ENCODE measurements at regions not wholly inside any gene's neighbourhood (a gene's known extent, or its start where the extent isn't known, plus 50 kb on each side); places are given as distances from the start of the nearest gene placed in this dataset.
"Not testable (repeated sequence)": the region's sequence is repeated elsewhere in the genome, so short reads cannot be mapped to it uniquely, and the experiment has no call there.

DNA sequence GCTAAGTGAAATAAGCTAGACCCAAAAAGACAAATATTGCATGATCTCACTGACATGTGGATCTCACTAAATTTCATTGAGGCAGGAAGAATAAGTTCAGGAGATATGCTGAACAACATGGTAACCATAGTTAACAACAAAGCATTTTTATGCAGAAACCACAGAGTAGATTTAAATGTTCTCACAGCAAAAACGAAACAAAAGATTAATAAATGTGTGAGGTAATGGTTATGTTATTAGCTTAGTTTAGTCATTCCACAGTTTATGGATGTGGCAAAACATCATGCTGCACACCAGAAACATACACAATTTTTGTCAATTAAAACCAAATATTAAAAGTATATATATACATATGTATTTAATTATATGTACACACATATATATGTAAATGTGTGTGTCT is 765.8 kb downstream of the SLITRK5 start:
- DNase-seq: no peak

DNA sequence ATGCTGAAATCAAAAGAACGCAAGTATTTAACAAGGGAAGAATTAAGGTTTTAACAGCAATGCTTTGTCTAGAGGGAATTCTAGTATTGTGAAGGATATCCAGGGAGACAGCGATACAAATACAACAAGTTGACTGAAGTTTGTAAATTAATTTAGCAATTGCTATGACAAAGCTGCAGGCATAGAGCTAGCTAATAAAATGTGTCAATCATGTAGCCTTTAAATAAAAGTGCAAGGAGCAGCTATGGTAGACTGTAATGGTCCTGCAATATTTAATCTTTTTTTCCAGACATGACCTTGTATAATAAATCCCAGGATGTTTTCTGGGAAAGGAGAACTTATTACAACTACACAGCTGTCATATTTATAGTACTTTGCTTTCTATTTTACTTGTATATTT is 779.3 kb downstream of the SLITRK5 start:
- no peak for DNase-seq

- peak; percentile 79 for DNase-seq
Observed at GRCh38 chr13:88456151-88456550, 785.0 kb downstream of the SLITRK5 start.

DNA sequence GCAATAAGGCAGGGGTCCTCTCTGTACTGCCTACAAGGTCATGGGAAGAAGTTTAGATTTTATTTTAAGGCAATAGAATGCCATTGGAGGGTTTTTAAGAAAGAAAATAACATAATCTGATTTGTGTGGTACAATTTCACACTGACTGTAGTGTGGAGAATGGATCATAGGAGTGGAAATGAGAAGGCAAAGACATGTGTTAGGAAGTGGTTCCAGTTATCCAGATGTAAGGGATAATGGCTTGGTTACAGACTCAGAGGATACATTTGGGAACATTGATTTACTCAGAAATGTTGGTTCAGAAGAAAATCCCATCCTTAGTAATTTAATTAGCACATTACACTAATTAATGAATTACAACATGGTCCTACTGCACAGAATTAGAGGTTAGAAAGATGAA is 788.2 kb downstream of the SLITRK5 start:
- no peak for DNase-seq

DNA sequence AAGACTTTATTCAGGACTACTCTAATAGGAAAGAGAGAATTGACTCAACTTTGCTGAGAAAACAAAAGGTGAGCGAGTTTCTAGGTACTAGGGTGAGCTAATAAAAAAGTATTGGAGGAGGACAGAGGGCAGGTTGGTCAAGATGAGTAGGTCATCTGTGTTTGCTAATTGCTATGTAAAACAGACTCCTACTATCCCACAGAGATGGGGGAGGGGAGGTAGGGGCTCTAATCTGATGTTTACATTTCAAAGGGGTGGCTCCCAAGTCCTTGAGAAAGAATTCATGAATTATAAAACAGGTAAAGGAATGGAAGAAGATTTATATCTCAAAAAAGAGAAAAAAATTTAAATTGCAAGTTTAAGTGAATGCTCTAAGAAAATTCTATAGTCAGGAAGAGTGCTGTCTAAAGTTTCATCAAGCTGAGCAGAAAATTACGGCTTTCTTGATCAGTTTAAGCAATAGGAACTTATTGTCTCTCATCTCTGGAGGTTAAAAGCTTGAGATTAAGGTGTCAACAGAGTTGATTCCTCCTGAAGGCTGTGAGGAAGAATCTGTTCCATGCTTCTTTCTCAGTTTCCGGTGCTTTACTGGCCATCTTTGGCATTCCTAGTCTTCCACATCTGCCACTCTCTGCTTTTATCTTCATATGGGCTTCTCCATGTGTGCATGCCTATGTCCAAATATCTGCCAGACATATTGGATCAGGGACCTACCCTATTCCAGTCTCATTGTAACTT is 790.3 kb downstream of the SLITRK5 start:
- DNase-seq: peak; percentile 6

DNA sequence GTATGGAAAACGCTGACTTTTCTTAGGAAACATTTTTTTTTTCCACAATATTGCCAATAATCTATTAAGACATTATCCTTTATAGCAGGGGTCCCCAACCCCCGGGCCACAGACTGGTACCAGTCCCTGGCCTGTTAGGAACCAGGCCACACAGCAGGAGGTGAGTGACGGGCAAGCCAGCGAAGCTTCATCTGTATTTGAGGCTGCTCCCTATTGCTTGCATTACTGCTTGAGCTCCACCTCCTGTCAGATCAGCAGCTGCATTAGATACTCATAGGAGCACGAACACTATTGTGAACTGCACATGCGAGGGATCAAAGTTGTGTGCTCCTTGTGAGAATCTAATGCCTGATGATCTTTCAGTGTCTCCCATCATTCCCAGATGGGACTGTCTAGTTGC is 793.7 kb downstream of the SLITRK5 start:
- DNase-seq: no peak

DNA sequence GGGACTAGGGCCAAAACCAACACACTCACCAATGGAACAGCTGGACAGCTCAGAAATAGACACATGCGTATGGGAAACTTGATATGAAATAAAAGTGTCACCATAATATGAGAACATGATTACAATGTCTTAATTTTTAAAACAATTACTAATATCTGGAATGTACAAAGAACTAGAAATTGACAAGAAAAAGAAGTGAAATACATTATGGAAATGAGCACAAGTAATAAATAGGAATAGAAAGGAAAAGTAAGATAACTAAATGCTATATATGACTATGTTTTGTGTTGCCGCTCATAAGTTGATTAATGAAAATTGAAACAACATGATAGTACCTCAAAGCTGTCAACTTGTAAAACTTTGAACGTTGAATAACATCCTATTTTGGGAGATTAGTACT is 801.1 kb downstream of the SLITRK5 start:
- no peak for DNase-seq

DNA sequence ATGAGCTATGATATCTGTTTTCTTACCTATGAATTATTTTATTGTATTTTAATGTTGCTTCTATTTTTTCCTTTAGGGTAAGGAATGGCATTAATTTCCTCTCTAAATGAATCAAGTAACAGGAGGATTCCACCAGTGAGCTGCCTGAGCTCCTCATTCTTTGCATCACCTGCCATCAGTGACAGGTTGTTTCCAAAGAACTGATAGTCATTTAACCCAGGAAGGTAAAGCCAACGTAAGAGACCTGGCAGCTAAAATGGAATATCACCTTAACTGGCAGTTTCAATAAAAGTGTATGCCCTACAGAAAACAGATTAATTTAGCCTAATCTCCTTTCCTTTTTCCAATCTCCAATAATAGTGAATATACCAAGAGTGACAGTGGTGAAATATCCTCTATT is 812.0 kb downstream of the SLITRK5 start:
- DNase-seq: no peak

DNA sequence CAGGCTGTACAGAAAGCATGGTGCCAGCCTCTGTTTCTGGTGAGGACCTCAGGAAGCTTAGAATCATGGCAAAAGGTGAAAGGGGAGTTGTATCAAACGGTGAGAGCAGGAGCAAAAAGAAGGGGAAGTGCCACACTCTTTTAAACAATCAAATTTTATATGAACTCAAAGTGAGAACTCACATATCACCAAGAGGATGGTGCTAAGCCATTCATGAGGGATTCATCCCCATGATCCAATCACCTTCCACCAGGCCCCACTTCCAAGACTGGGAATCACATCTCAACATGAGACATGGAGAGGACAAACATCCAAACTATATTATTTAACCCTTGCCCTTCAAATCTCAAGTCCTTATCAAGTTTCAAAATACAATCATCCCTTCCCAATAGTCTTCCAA is 836.7 kb downstream of the SLITRK5 start:
- no peak for DNase-seq

DNA sequence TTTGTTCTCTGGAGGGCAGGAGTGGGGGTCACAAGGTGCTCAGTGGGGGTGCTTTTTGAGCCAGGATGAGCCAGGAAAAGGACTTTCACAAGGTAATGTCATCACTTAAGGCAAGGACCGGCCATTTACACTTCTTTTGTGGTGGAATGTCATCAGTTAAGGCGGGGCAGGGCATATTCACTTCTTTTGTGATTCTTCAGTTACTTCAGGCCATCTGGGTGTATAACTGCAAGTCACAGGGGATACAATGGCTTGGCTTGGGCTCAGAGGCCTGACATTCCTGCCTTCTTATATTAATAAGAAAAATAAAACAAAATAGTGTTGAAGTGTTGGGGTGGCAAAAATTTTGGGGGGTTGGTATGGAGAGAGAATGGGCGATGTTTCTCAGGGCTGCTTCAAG is 841.8 kb downstream of the SLITRK5 start:
- not testable (repeated sequence) for DNase-seq

DNA sequence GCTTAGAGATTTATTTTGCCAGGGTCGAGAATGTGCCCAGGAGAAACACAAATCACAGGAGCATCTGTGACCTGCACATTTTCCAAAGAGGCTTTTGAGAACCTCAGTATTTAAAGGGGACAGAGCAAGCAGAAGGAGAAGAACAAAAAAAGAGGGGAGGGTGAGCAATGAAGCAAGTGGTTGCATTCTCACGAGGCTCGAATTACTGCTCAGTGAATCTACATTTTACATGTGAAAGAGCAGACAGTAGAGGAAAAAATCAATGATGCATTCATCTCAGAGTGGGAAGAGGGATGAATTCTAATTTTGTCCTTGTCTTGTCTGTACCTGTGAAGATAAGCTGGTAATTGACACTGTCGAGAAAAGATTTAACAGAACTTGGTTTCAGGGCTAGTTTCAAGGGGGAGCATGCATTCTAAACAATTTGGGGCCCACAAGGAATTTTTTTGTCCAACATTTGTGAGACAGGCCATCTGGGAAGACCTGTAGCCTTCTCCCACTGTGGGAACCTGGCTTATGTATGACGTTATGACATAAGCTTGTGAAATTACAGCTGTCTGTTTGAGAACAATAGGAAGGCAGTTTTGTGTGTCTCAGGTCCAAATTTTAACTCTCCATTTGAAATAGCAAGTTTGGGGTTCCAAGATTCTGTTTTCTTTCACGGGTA is 855.1 kb downstream of the SLITRK5 start:
- no peak for DNase-seq

DNA sequence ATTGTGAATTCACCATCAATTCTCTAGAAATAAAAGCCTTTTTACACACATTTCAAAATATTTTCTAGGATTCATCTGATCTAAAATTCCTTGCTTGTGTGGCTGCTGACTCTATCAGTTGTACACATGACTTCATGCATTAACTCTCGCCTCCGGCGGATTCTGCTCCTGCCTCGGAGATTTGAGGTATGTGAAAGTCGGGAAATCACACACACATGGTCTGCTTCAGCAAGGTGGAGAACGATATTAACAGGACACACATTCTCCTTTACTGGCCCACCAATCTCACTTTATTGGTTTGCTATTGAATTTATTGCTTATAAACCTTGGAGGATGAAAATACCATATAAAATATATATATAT is 855.7 kb downstream of the SLITRK5 start:
- DNase-seq: no peak

- no peak for DNase-seq
Observed at GRCh38 chr13:88541994-88542393, 870.8 kb downstream of the SLITRK5 start.

DNA sequence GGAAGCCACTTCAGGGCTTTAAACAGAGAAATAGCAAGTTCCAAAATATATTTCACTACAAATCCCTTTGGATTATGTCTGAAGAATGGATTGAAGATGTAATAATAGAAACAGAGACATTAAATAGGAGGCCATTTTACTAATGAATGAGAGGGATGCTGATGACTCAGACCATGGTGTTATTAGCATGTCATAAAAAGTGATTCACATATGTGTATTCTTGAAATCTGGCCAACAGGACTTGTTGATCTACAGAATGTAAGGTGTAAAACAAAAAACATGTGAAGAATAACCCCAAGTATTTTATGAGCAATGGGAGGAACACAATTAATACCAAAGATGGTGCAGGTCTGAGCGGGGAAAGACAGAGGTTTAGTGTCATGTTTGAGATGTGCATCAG is 873.7 kb downstream of the SLITRK5 start:
- DNase-seq: no peak

DNA sequence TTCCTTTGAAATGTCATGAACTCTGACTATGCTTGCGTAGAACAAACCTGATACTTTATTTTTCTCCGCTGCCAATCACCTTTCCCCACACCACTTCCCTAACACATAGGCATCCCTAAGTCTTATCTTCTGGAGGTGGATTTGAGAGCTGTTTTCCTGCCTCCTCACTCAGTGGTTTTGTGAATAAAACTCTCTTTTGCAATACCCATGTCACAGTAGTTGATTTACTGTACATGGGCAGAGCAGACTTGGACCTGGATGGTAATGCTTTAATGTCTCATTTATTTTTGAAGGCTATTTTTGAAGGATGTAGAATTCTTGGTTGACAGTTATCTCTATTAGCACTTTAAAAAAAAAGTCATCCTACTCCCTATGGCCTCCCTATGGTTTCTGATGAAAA is 881.8 kb downstream of the SLITRK5 start:
- DNase-seq: peak; percentile 23

- no peak for DNase-seq
Observed at GRCh38 chr13:88565566-88565965, 894.4 kb downstream of the SLITRK5 start.

DNA sequence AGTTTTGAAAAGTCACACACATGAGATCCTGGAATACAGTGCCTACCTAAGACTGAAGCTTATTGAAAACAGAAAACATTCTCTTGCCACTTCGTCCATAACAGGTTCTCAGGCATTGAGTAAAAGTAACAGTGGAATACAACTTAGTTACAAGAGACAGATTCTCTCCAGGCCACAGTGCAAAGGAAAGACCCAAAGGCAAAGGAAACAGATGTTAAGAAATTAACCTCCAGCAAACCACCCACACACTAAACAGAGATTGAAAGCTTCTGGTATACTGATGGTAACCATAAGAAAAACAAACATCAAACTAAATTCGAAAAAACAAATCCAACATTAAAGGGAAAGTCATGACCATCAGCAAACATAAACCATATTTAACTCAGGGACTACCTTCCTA is 914.7 kb downstream of the SLITRK5 start:
- DNase-seq: no peak

DNA sequence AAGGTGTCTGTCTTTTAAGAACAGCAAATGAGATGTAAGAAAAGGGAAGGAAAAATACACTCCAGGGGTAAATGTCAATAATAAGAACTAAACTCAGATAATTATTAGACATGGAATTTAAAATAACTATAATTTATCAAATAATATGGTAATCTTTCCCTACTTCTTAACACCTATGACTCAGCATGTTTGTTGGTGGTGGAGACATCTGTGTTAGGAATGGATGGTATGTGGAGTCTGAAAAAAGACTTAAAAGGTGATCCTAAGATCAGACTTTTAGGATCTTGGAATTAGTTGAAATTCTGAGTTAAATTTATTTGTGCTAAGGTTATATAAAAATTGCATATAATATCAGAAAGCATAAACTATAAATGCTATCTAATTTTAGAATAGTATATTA is 915.1 kb downstream of the SLITRK5 start:
- DNase-seq: no peak

- no peak for DNase-seq
Observed at GRCh38 chr13:88590574-88590973, 919.4 kb downstream of the SLITRK5 start.

GRCh38 chr13:88592105-88592504 is 920.9 kb downstream of the SLITRK5 start:
- no peak for DNase-seq

- DNase-seq: no peak
Observed at GRCh38 chr13:88601949-88602348, 930.8 kb downstream of the SLITRK5 start.

DNA sequence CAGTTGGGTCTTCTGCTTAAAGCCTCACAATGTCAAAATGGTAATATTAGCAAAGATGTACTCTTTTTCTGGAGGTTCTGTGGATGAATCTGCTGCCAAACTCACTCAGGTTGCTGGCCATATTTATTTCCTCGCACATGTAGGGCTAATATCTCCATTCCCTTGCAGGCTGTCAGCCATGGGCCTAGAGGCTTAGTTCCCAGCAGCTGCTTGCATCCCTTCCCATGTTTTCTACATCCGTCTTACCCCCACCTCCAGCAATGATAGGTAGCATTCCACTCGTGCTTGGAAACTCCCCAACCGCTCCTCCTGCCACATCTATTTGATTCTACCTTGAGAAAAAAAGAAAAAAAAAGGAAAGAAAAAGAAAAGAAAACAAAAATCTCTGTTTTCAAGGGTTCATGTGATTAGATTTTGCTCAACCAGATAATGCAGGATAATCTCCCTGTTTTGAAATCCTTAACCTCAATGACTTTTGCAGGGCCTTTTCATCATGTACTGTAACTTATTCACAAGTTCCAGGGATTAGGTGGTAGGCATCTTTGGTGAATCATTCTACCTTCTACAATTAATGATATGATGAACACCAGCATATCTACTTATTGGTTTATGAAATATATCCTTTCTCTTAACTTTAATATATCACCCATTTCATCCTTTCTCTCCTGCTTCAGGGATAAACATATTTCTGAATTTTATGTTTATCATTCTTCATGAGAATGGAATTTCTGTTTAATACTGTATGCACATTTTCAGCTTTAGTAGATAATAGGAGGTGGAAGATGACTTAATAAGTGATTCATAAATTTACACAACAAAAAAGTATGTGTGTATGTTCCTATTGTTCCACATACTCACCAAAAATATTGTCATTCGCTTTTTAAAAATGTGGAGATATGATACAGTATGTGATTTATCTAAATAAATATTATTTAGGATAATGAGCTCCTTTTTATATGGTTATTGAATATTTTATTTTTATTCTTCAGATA is 931.9 kb downstream of the SLITRK5 start:
- DNase-seq: no peak

GRCh38 chr13:88617176-88617575 is 946.0 kb downstream of the SLITRK5 start:
- no peak for DNase-seq

All from OCI-M1 (cell line).